GM12873 (cell line): ENCODE measurements at regions not wholly inside any gene's neighbourhood (a gene's known extent, or its start where the extent isn't known, plus 50 kb on each side); places are given as distances from the start of the nearest gene placed in this dataset.

Experiments
- CTCF ChIP-seq: IDR thresholded peaks from 2 replicates; pipeline ENCODE4 v1.5.1; 2012; ENCODE audit warnings: low read depth, mild to moderate bottlenecking, moderate library complexity, low read length, control low read depth; ENCODE audit not compliant: insufficient read depth; ENCODE audit errors: missing control alignments

- no peak for TF ChIP-seq CTCF
These were observed 441.0 kb downstream of the GPM6A start for GRCh38 chr4:175371091-175371490.

GRCh38 chr4:175373031-175373430, 439.0 kb downstream of the GPM6A start:
- no peak for TF ChIP-seq CTCF

DNA sequence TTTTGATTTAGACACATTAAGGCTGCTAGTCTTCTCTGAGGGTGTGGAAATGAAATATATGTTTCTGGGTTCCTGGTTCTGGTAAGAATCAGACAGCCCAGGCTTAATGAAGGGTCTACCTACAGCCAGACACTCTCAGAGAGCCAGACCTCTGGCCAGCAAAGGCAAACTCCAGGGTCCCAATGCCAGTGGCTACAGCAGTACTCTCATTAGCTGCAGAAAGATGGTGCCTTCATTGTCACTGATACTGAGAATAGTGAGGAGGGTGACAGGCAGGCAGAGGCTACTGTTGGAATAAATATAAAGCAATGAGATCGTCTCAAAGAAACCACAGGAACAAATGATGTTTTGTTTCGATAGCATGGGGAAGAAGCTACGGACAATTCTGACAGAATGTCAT, 437.6 kb downstream of the GPM6A start:
- TF ChIP-seq CTCF = no peak

DNA sequence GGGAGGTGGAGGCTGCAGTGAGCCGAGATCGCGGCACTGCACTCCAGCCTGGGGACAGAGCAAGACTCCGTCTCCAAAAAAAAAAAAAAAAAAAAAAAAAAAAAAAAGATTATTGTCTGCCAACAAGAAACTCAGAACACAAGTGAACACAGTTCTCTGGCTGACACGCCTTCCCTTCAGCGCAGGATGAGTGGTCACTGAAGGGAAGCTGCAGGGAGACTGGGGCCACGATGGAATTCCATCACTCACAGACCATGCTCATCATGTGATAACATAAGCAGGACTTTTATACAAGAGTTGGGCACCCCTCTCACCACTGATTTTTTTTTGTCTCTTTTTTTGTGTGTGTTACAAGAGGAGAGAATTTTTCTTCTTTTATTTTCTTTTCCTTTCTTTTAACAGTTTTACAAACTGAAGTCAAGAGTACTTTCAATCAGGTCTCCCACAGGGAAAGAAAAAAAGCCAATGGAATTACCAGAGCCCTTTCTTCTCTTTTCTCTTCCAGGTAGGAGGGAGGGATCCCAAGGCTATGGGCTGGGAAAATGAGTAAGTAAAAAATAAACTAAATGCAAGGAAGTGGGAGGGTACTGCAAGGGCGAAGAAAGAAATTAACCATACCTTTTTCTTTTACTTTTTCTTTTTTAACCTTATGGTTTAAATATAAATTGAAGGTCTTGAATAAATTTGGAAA, 435.6 kb downstream of the GPM6A start:
- no peak for TF ChIP-seq CTCF

DNA sequence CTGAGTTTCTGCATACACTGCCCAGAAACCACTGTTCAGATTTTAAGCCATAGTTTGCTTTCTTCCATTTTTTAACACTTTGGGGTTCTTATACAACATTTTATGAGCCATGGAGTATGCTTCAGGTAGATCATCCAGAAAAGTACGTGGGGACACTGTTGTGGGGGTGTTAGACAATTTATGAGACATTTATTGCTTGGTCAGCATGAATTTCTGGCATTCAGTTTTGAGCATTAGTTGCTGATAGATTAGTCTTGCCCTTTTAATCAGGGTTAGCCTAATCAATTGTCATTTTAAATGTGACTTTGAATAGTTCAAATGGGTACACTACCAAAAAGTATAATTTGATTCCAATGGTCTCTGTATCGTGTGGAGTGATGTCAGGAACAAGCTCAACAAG, 434.9 kb downstream of the GPM6A start:
- no peak for TF ChIP-seq CTCF

- no peak for TF ChIP-seq CTCF
These were observed 433.7 kb downstream of the GPM6A start for GRCh38 chr4:175378372-175378771.

GRCh38 chr4:175380841-175381240, 431.2 kb downstream of the GPM6A start:
- no peak for TF ChIP-seq CTCF

- no peak for TF ChIP-seq CTCF
These were observed 426.3 kb downstream of the GPM6A start for GRCh38 chr4:175385797-175386196.
